PC-9 (cell line): ENCODE measurements at regions not wholly inside any gene's neighbourhood (a gene's known extent, or its start where the extent isn't known, plus 50 kb on each side); places are given as distances from the start of the nearest gene placed in this dataset.

Experiments used
- CTCF ChIP-seq: fragments of 200-600 bp; sonication (generic); conservative IDR thresholded peaks from 2 replicates; pipeline ENCODE4 v1.6.1; 2017; ENCODE audit warnings: mixed run types, antibody characterized with exemption, mild to moderate bottlenecking, moderate library complexity
- EZH2 ChIP-seq: fragments of 200-600 bp; sonication (generic); IDR thresholded peaks from 2 replicates; pipeline ENCODE4 v1.8.0; 2017; ENCODE audit warnings: antibody characterized with exemption, low read depth

GRCh38 chr4:85416094-85416493 is 58.9 kb upstream of the ARHGAP24 start:
- TF ChIP-seq CTCF (no peak), EZH2 (no peak)
